NT2/D1 (cell line): ENCODE measurements at regions not wholly inside any gene's neighbourhood (a gene's known extent, or its start where the extent isn't known, plus 50 kb on each side); places are given as distances from the start of the nearest gene placed in this dataset.

ENCODE experiments used
- DNase-seq: peaks from one replicate; pipeline ENCODE4 v3.0.0-alpha.2; 2011; ENCODE audit warnings: low read depth, low spot score
- H3K27me3 ChIP-seq: 2 replicates; pipeline ENCODE4 v1.6.0; 2011; ENCODE audit warnings: mild to moderate bottlenecking; ENCODE audit not compliant: insufficient read length, insufficient read depth
- H3K36me3 ChIP-seq: 2 replicates; pipeline ENCODE4 v1.6.1; 2011; ENCODE audit warnings: mild to moderate bottlenecking, low read length, mixed read lengths; ENCODE audit not compliant: insufficient read depth, insufficient read length
- H3K4me1 ChIP-seq: 2 replicates; pipeline ENCODE4 v1.5.1; 2011; ENCODE audit not compliant: insufficient read depth, insufficient read length
- H3K4me3 ChIP-seq: 2 replicates; pipeline ENCODE4 v1.5.1; 2011; ENCODE audit warnings: low read depth; ENCODE audit not compliant: insufficient read length
- H3K9ac ChIP-seq: 2 replicates; pipeline ENCODE4 v1.6.0; 2011; ENCODE audit warnings: low read depth; ENCODE audit not compliant: insufficient read length
- H3K9me3 ChIP-seq: 2 replicates; pipeline ENCODE4 v1.5.1; 2011; ENCODE audit warnings: mild to moderate bottlenecking, low read length; ENCODE audit not compliant: insufficient read depth
- SUZ12 ChIP-seq: IDR thresholded peaks from 2 replicates; pipeline ENCODE4 v1.6.1; 2011; ENCODE audit not compliant: insufficient read length, insufficient read depth; ENCODE audit errors: extremely low read depth
- YY1 ChIP-seq: IDR thresholded peaks from 2 replicates; pipeline ENCODE4 v1.6.1; 2011; ENCODE audit not compliant: insufficient read length, insufficient read depth
- ZNF274 ChIP-seq: IDR thresholded peaks from 2 replicates; pipeline ENCODE4 v1.6.1; 2011; ENCODE audit warnings: mild to moderate bottlenecking, low read depth, low read length

DNA sequence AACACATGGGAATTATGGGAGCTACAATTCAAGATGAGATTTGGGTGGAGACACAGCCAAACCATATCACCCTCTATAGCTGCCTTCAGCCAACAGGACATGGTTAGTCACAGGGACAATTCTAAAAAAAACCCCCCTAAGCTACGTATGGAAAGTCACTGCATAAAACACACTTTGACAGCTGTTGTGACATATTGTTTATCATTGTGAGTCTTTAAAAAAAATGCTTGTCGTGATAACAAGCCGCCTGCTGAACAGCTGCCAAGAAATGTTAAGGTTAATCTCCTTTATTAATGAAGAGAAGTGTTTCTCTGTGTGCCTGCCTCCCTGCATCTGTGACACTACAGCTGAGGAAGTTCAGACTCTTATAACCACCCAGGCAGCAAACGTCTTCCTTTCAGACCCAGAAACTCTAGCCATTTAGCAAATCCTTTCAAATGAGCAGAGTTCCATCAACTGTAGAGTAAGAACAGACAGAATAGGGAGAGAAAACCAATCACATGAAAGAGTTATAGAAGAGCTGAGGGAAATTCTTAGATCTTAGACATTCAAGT lies 1459.6 kb upstream of the TMEM132C start:
- H3K27me3 ChIP-seq: no peaks in the 10 kb centered on the region
- H3K9ac ChIP-seq: no peak overlapping the region
- no peak for TF ChIP-seq SUZ12
- TF ChIP-seq YY1: no peak
- TF ChIP-seq ZNF274: no peak
- no peak for DNase-seq
- no peaks in the 10 kb centered on the region for H3K9me3 ChIP-seq
- no peak overlapping the region for H3K4me3 ChIP-seq
- H3K4me1 ChIP-seq: peaks cover 4% of the 10 kb centered on the region
- H3K36me3 ChIP-seq: no peaks in the 10 kb centered on the region

DNA sequence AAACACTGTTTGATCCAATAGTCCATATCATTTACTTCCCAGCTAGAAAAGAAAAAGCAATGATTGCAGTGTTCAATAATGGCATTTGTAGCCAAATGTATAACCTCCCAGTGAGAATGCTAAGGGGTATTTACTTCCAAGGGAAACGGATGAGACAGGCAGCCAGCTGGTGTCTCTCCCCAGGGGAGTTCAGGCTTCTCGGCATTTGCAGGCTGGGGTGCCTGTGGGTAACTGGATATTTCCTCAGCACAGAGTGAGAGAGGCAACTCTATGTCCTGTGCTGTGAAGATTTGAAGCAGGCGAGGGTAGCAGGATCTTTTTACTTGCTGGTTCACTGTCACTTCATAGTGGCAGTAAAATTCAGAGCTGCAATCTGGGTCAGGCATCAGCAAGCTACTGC lies 1455.6 kb upstream of the TMEM132C start:
- Histone ChIP-seq H3K9me3 (no peaks in the 10 kb centered on the region), H3K4me3 (no peak overlapping the region), H3K27me3 (no peaks in the 10 kb centered on the region), H3K4me1 (peaks cover 4% of the 10 kb centered on the region), H3K36me3 (no peaks in the 10 kb centered on the region), H3K9ac (no peak overlapping the region)
- TF ChIP-seq YY1: no peak
- TF ChIP-seq SUZ12: no peak
- TF ChIP-seq ZNF274: no peak
- no peak for DNase-seq

DNA sequence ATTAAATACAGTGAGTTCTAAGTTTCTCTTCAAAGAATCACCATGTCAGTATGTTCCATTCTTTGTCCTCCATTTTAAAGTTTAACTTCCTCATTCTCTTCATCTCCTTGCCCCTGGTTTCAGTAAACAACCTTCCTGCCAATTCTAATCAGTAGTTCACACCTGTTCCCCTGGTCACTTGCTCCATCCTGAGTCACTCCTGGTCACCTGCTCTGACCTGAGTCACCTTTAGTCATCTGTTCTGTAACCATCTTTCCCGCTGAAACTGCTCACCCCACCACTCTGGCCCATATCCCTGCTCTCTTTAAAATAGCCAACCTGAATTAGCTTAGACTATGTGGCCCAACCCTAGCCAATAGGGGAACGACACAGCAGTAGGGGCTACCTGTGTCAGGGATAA lies 1447.4 kb upstream of the TMEM132C start:
- Histone ChIP-seq H3K4me3 (no peak overlapping the region), H3K36me3 (no peaks in the 10 kb centered on the region), H3K27me3 (peaks cover 1% of the 10 kb centered on the region), H3K9ac (no peak overlapping the region), H3K9me3 (peaks cover 16% of the 10 kb centered on the region; the same call in 1 of the 2 replicates), H3K4me1 (no peaks in the 10 kb centered on the region)
- no peak for DNase-seq
- TF ChIP-seq YY1 (no peak), ZNF274 (no peak), SUZ12 (no peak)

DNA sequence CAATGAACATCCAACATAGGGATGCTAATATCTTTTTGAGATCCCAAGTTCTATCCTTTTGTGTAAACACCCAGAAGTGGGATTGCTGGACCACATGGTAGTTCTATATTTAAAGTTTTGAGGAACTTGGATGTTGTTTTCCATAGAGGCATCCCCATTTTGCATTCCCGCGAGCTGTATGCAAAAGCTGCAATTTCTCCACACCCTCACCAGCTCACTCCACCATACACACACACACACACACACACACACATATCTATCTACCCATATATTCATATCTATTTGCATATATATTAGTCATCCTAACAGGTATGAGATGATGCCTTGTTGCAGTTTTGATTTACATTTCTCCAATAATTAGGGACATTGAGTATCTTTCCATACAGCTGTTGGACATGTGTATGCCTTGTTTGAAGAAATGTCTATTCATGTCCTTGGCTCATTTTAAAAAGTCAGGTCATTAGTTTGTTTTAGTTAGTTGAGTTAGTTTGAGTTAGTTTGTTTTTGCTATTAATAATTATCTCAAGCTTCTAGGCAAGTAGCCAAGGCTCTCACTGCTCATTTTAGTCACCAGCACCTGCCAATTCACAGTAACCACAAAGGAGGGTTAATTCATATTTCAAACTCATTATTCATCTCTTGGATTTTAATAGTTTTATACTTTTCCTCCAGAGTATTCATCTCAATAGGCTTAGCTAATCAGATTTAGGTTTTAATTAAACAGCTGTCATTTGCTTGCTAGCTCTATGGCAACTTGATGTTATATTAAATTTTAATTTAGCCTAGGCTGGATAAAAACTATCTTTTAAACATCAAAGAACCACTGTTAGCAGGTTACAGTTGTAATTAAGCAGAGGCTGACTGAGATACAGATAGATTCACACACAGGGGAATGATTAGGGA lies 1435.9 kb upstream of the TMEM132C start:
- Histone ChIP-seq H3K27me3 (peaks cover 53% of the 10 kb centered on the region), H3K9ac (no peak overlapping the region), H3K9me3 (peaks cover 10% of the 10 kb centered on the region), H3K36me3 (no peaks in the 10 kb centered on the region), H3K4me1 (no peaks in the 10 kb centered on the region), H3K4me3 (no peak overlapping the region)
- TF ChIP-seq YY1: no peak
- DNase-seq: no peak

DNA sequence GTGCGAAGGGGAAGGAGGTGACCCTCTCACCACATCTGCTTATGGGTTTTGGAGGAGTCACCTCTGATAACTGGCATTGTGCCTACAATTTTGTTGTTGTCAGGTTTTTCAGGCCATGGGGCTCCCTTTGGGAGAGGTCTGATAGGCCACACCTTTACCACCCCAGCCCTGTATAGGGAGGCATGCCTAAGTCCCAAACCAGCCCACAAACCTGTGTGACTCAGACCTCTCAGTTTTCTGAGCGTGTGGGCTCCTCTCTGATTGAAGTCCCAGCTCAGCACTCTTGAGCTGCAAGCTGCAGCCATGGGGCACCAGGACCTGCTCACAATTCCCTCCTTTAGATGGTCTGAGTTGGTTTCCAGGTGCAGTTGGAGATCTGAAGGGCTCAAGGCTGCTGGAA lies 1429.3 kb upstream of the TMEM132C start:
- Histone ChIP-seq H3K4me1 (no peaks in the 10 kb centered on the region), H3K9ac (no peak overlapping the region), H3K27me3 (peaks cover 12% of the 10 kb centered on the region), H3K4me3 (no peak overlapping the region), H3K9me3 (peaks cover 18% of the 10 kb centered on the region), H3K36me3 (no peaks in the 10 kb centered on the region)
- no peak for DNase-seq
- TF ChIP-seq YY1 (no peak), SUZ12 (no peak), ZNF274 (no peak)

DNA sequence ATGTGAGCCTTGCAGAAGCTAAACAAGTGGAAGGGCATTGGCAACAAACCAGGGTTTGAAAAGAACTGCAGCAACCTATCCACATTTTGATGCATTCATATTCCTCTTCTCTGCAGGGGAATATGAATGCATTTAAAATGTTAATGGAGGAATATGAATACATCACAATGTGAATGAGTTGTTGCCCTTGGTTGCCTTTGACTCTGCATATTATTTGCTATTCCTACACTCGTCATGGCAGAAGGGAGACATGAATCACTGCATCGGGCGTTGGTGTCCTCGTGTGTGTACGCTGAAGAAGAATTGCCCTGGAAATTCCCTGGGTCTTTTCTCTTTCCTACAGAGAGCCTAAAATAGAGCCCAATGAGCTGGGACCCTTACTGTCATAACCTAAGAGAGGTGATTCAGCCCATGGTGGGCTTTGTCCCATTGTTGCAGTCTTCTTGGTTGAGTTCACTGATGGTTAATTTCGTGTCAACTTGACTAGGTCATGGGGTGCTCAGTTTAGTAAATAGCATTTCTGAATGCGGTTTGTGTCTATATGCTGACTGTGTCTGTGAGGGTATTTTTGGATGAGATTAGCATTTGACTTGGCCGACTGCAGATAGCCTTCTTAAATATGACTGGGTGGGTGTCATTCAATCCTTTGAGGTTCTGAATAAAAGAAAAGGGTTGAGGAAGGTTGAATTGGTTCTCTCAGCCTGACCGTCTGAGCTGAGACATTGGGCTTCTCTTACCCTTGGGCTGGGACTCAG lies 1422.9 kb upstream of the TMEM132C start:
- no peaks in the 10 kb centered on the region for H3K9me3 ChIP-seq
- no peaks in the 10 kb centered on the region for H3K36me3 ChIP-seq
- no peak for TF ChIP-seq SUZ12
- no peak for TF ChIP-seq YY1
- TF ChIP-seq ZNF274: no peak
- H3K4me1 ChIP-seq: no peaks in the 10 kb centered on the region
- no peaks in the 10 kb centered on the region for H3K27me3 ChIP-seq
- H3K4me3 ChIP-seq: no peak overlapping the region
- H3K9ac ChIP-seq: no peak overlapping the region
- DNase-seq: no peak

DNA sequence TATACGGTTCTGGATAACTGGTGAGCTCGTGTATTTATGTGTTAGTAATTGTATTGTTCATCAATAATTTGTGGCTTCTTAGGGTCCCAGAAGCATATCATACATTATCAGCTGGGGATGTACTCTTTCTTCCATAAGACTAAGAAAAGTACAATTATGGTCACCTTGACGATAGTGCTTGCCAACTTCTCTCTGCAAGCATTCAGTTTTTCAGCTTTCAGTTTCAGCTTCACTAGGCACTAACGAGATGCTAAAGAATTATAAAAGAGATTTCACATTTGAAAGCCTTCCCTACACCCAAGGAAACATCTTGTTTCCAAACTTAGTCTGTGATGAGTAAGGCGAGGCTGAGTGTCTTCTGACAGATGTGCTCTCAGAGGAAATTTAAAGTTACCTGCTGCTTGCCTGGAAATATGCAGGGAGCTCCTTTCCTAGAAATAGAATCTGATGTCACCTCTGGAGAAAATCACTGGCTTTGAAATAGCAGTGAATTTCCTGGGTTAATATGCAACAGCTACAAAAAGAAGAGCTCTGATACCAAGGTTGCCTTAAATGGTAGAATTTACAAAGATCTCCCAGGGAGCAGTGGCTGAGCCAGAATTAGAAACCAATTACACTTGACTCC lies 1419.9 kb upstream of the TMEM132C start:
- no peak for TF ChIP-seq ZNF274
- TF ChIP-seq YY1: no peak
- TF ChIP-seq SUZ12: no peak
- no peaks in the 10 kb centered on the region for H3K4me1 ChIP-seq
- DNase-seq: no peak
- H3K4me3 ChIP-seq: no peak overlapping the region
- no peaks in the 10 kb centered on the region for H3K9me3 ChIP-seq
- no peaks in the 10 kb centered on the region for H3K36me3 ChIP-seq
- no peak overlapping the region for H3K9ac ChIP-seq
- no peaks in the 10 kb centered on the region for H3K27me3 ChIP-seq
